ENCODE measurements at regions not wholly inside any gene's neighbourhood (a gene's known extent, or its start where the extent isn't known, plus 50 kb on each side); places are given as distances from the start of the nearest gene placed in this dataset.

DNA sequence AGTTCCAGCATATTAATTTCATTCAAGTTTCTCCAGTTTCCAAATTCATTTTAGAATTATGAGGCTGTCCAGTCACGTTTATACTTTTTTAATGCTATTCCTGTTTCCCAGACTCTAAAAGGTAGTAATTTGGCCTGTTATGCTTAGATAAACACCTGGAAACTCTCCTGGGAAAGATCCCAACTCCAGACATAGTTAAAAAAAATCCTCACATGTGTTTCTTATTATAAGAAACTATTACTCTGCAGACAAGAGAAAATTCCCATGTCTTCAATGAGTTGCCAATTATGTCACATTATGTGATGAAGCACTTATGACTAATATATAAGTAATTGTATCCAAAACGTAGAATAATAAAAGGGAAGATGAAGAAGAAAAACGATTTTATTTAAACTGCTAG, 137.1 kb upstream of the TMC3 start:
- Histone ChIP-seq H3K27me3 (ENCODE audit: insufficient read depth, poor library complexity, severe bottlenecking) (no peaks in the 10 kb centered on the region), H3K9me3 (ENCODE audit: severe bottlenecking) (no peaks in the 10 kb centered on the region), H3K4me1 (ENCODE audit: insufficient read depth, poor library complexity, severe bottlenecking) (peaks cover 30% of the 10 kb centered on the region), H3K27ac (ENCODE audit: poor library complexity, severe bottlenecking) (no peak overlapping the region), H3K4me3 (ENCODE audit: severe bottlenecking) (no peak overlapping the region), H3K36me3 (ENCODE audit: low read depth) (no peaks in the 10 kb centered on the region)
- TF ChIP-seq, protein P1, sequence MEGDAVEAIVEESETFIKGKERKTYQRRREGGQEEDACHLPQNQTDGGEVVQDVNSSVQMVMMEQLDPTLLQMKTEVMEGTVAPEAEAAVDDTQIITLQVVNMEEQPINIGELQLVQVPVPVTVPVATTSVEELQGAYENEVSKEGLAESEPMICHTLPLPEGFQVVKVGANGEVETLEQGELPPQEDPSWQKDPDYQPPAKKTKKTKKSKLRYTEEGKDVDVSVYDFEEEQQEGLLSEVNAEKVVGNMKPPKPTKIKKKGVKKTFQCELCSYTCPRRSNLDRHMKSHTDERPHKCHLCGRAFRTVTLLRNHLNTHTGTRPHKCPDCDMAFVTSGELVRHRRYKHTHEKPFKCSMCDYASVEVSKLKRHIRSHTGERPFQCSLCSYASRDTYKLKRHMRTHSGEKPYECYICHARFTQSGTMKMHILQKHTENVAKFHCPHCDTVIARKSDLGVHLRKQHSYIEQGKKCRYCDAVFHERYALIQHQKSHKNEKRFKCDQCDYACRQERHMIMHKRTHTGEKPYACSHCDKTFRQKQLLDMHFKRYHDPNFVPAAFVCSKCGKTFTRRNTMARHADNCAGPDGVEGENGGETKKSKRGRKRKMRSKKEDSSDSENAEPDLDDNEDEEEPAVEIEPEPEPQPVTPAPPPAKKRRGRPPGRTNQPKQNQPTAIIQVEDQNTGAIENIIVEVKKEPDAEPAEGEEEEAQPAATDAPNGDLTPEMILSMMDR (IDR thresholded peaks at IDR 0.05; ENCODE audit: poor library complexity, severe bottlenecking): no peak
- DNase-seq (ENCODE audit: low spot score) (no peak), ATAC-seq (ENCODE audit: low read depth) (no peak)

DNA sequence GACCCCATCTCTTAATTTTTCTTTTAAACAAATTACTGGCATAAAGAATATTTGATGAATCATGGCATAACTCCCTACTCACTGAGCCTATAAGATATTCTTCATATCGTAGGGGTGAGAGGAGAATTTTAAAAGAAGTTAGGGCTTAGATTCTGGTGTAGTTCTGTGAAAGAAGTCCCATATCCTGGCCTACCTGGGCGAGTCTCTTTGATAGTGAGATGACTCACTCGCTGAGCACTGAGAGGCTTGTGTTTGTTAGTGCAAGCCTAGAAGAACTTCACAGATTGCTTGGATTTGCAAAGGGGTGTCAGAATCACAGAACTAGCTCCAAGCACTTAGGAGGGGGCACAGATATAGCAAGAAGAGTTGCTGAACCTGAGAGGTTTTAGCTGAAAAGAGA, 133.8 kb upstream of the TMC3 start:
- no peaks in the 10 kb centered on the region for H3K36me3 ChIP-seq (ENCODE audit: low read depth)
- DNase-seq (ENCODE audit: low spot score) (no peak), ATAC-seq (ENCODE audit: low read depth) (peak; percentile 74)
- TF ChIP-seq, protein P1 (IDR thresholded peaks at IDR 0.05; ENCODE audit: poor library complexity, severe bottlenecking): no peak
- no peaks in the 10 kb centered on the region for H3K27me3 ChIP-seq (ENCODE audit: insufficient read depth, poor library complexity, severe bottlenecking)
- H3K4me1 ChIP-seq (ENCODE audit: insufficient read depth, poor library complexity, severe bottlenecking): peaks cover 38% of the 10 kb centered on the region
- H3K9me3 ChIP-seq (ENCODE audit: severe bottlenecking): no peaks in the 10 kb centered on the region
- H3K4me3 ChIP-seq (ENCODE audit: severe bottlenecking): no peak overlapping the region
- peak overlapping the region; percentile 14 for H3K27ac ChIP-seq (ENCODE audit: poor library complexity, severe bottlenecking)

DNA sequence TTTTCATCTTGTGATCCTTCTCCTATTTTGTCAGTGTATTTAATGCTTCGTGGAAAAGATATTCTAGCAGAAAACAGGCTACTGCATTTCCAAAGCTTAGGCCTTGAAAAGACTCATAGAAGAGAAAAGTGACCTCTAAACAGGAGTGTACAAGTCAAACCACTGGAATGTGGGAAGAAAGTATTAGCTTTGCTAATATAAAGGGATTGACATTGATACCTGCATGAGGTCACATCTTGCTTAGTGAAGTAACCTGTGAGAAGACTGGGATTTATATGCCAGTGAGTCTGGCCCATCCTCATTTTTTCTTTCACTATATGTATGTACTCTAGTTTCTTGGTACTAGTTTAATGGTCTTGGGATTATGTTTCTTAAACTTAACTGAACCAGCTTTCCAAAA, 132.9 kb upstream of the TMC3 start:
- no peak; the same call in 2 of the 3 replicates for ATAC-seq (ENCODE audit: low read depth)

DNA sequence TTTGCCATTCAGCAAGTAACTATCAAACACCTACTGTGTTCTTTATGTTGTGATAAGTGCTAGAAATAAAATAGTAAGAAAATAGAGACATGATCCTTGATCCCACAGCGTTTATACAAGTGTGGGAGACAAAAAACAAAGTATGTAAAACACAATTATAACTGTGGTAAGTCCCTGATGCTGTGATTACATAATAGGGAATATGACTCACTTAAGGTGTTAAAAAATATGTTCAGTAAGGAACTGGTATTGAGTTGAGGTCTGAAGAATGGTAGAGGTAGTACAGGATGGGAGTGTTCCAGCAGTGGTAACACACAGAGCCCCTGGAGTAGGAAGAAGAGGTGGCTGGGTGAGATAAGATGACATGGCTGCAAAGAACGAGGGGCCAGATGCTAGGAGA, 132.1 kb upstream of the TMC3 start:
- ATAC-seq (ENCODE audit: low read depth): no peak
- H3K4me3 ChIP-seq (ENCODE audit: severe bottlenecking): no peak overlapping the region
- TF ChIP-seq, protein P1 (IDR thresholded peaks at IDR 0.05; ENCODE audit: poor library complexity, severe bottlenecking): no peak
- H3K9me3 ChIP-seq (ENCODE audit: severe bottlenecking): no peaks in the 10 kb centered on the region
- peaks cover 34% of the 10 kb centered on the region for H3K4me1 ChIP-seq (ENCODE audit: insufficient read depth, poor library complexity, severe bottlenecking)
- H3K27me3 ChIP-seq (ENCODE audit: insufficient read depth, poor library complexity, severe bottlenecking): no peaks in the 10 kb centered on the region
- no peaks in the 10 kb centered on the region for H3K36me3 ChIP-seq (ENCODE audit: low read depth)
- H3K27ac ChIP-seq (ENCODE audit: poor library complexity, severe bottlenecking): no peak overlapping the region
- DNase-seq (ENCODE audit: low spot score): no peak

More for the DNA sequence above, 132.9 kb upstream of the TMC3 start:
- TF ChIP-seq, protein P1 (IDR thresholded peaks at IDR 0.05; ENCODE audit: poor library complexity, severe bottlenecking): no peak
- Histone ChIP-seq H3K4me3 (ENCODE audit: severe bottlenecking) (no peak overlapping the region), H3K27ac (ENCODE audit: poor library complexity, severe bottlenecking) (peak overlapping the region; percentile 14), H3K9me3 (ENCODE audit: severe bottlenecking) (no peaks in the 10 kb centered on the region), H3K4me1 (ENCODE audit: insufficient read depth, poor library complexity, severe bottlenecking) (peaks cover 38% of the 10 kb centered on the region), H3K36me3 (ENCODE audit: low read depth) (no peaks in the 10 kb centered on the region), H3K27me3 (ENCODE audit: insufficient read depth, poor library complexity, severe bottlenecking) (no peaks in the 10 kb centered on the region)
- no peak for DNase-seq (ENCODE audit: low spot score)

- TF ChIP-seq, protein P1 (IDR thresholded peaks at IDR 0.05; ENCODE audit: poor library complexity, severe bottlenecking): no peak
- Histone ChIP-seq H3K27ac (ENCODE audit: poor library complexity, severe bottlenecking) (peak overlapping the region; percentile 61), H3K27me3 (ENCODE audit: insufficient read depth, poor library complexity, severe bottlenecking) (no peaks in the 10 kb centered on the region), H3K9me3 (ENCODE audit: severe bottlenecking) (no peaks in the 10 kb centered on the region), H3K36me3 (ENCODE audit: low read depth) (no peaks in the 10 kb centered on the region), H3K4me3 (ENCODE audit: severe bottlenecking) (no peak overlapping the region), H3K4me1 (ENCODE audit: insufficient read depth, poor library complexity, severe bottlenecking) (peaks cover 30% of the 10 kb centered on the region)
- DNase-seq (ENCODE audit: low spot score): no peak
- peak; percentile 88 for ATAC-seq (ENCODE audit: low read depth)
These were observed 130.3 kb upstream of the TMC3 start for GRCh38 chr15:81504170-81504905.

Data from RWPE2 (cell line).